H1 (cell line): ENCODE measurements at regions not wholly inside any gene's neighbourhood (a gene's known extent, or its start where the extent isn't known, plus 50 kb on each side); places are given as distances from the start of the nearest gene placed in this dataset.

ENCODE experiments used
- CTCF ChIA-PET: fragments of 300-600 bp; sonication (Branson Sonifier 250); formaldehyde crosslinking; loops from one replicate; lab custom pipeline; 2021; ENCODE audit not compliant: partially characterized antibody; lab: Charles Lee
- POLR2A ChIA-PET: fragments of 300-600 bp; sonication (Branson Sonifier 250); formaldehyde crosslinking; loops from one replicate; lab custom pipeline; 2021; ENCODE audit warnings: inconsistent platforms; ENCODE audit not compliant: partially characterized antibody; lab: Charles Lee
- DNase-seq, 2 experiments: peaks; one replicate each; pipeline versions ENCODE4 v3.0.0 to v3.0.0-alpha.2; 2010 to 2022; ENCODE audit warnings: low spot score in 2 of 2, low read depth in 1 of 2, mixed read lengths in 1 of 2
- FAIRE-seq: peaks from 2 replicates; lab custom pipeline; 2011; peaks lifted over from hg19 to GRCh38; lab: Jason Lieb, UNC
- H2AFZ ChIP-seq: 2 replicates; pipeline ENCODE4 v1.8.1; 2012; ENCODE audit warnings: low read length, inconsistent platforms
- H2AK5ac ChIP-seq: 2 replicates; pipeline ENCODE4 v1.6.1; 2013; ENCODE audit warnings: low read depth, low read length
- H2BK120ac ChIP-seq: replicated peaks from 2 replicates; pipeline ENCODE3; 2013; ENCODE audit warnings: low read depth, low read length, inconsistent platforms
- H2BK12ac ChIP-seq: 2 replicates; pipeline ENCODE4 v1.6.1; 2013; ENCODE audit warnings: low read depth, low read length
- H2BK15ac ChIP-seq: 2 replicates; pipeline ENCODE4 v1.6.1; 2013; ENCODE audit warnings: low read length
- H2BK20ac ChIP-seq: 2 replicates; pipeline ENCODE4 v1.6.1; 2013; ENCODE audit warnings: low read length
- H2BK5ac ChIP-seq: 2 replicates; pipeline ENCODE4 v1.6.1; 2013; ENCODE audit warnings: low read depth, low read length
- H3K14ac ChIP-seq: 2 replicates; pipeline ENCODE4 v1.6.1; 2013; ENCODE audit warnings: inconsistent platforms; ENCODE audit not compliant: insufficient read length
- H3K18ac ChIP-seq: 2 replicates; pipeline ENCODE4 v1.6.1; 2013; ENCODE audit warnings: low read length; ENCODE audit errors: extremely low read depth
- H3K23ac ChIP-seq: 2 replicates; pipeline ENCODE4 v1.6.1; 2013; ENCODE audit warnings: inconsistent platforms; ENCODE audit not compliant: insufficient read length
- H3K23me2 ChIP-seq: 2 replicates; pipeline ENCODE4 v1.6.1; 2013; ENCODE audit warnings: low read depth, low read length
- H3K27ac ChIP-seq: 2 replicates; pipeline ENCODE4 v1.6.1; 2011; ENCODE audit warnings: low read depth, low read length, inconsistent platforms
- H3K27me3 ChIP-seq, 4 experiments: replicated peaks in 1 of 4; 1 replicate in 1 of 4; 2 replicates in 3 of 4; pipeline versions ENCODE4 v1.6.1 to v1.8.1; 2011 to 2013; ENCODE audit warnings: low read length in 3 of 4, mild to moderate bottlenecking in 3 of 4, inconsistent platforms in 2 of 4, mixed read lengths in 2 of 4, moderate library complexity in 1 of 4; ENCODE audit not compliant: control insufficient read depth in 3 of 4, insufficient read depth in 3 of 4; ENCODE audit errors: extremely low read depth in 1 of 4
- H3K36me3 ChIP-seq, 4 experiments: 2 replicates each; pipeline versions ENCODE4 v1.6.1 to v1.8.1; 2011 to 2013; ENCODE audit warnings: mild to moderate bottlenecking in 4 of 4, low read length in 3 of 4, moderate library complexity in 2 of 4, control low read depth in 1 of 4, inconsistent platforms in 1 of 4; ENCODE audit not compliant: insufficient read depth in 4 of 4, control insufficient read depth in 2 of 4
- H3K4ac ChIP-seq: replicated peaks from 2 replicates; pipeline ENCODE3; 2013; ENCODE audit warnings: low read length, low read depth, mixed read lengths, inconsistent platforms; ENCODE audit not compliant: insufficient read length
- H3K4me1 ChIP-seq, 4 experiments: replicated peaks in 1 of 4; 1 replicate in 1 of 4; 2 replicates in 3 of 4; pipeline versions ENCODE4 v1.6.1 to v1.8.1; 2011 to 2013; ENCODE audit warnings: low read length in 3 of 4, inconsistent platforms in 2 of 4, mixed read lengths in 1 of 4; ENCODE audit not compliant: insufficient read depth in 4 of 4, control insufficient read depth in 3 of 4
- H3K4me2 ChIP-seq, 2 experiments: 2 replicates each; pipeline versions ENCODE4 v1.6.1 to v1.8.1; 2011 to 2013; ENCODE audit warnings: low read depth in 2 of 2, low read length in 2 of 2, control low read depth in 1 of 2, inconsistent platforms in 1 of 2, mild to moderate bottlenecking in 1 of 2; ENCODE audit not compliant: insufficient read depth in 1 of 2
- H3K4me3 ChIP-seq, 4 experiments: fragments of 200-600, 300-600 bp in 1 of 4; sonication (generic), shearing (Covaris generic), sonication (Bioruptor Twin) in 1 of 4; 2 replicates each; pipeline versions ENCODE4 v1.5.1 to v1.8.1; 2011 to 2016; ENCODE audit warnings: low read length in 4 of 4, low read depth in 3 of 4, control low read depth in 2 of 4, inconsistent platforms in 2 of 4, mild to moderate bottlenecking in 2 of 4, mixed read lengths in 1 of 4, moderate library complexity in 1 of 4; ENCODE audit not compliant: insufficient read depth in 2 of 4; ENCODE audit errors: extremely low read depth in 1 of 4
- H3K56ac ChIP-seq: replicated peaks from 2 replicates; pipeline ENCODE3; 2013; ENCODE audit warnings: low read depth, mild to moderate bottlenecking, mixed read lengths, low read length, inconsistent platforms; ENCODE audit not compliant: insufficient read length
- H3K79me1 ChIP-seq: 2 replicates; pipeline ENCODE4 v1.6.1; 2013; ENCODE audit warnings: low read depth, low read length, control low read depth
- H3K79me2 ChIP-seq, 2 experiments: 2 replicates each; pipeline versions ENCODE4 v1.6.1 to v1.8.1; 2012 to 2013; ENCODE audit warnings: low read length in 2 of 2, mild to moderate bottlenecking in 2 of 2, inconsistent platforms in 1 of 2; ENCODE audit not compliant: insufficient read depth in 2 of 2, control insufficient read depth in 1 of 2
- H3K9ac ChIP-seq, 4 experiments: replicated peaks in 1 of 4; 1 replicate in 1 of 4; 2 replicates in 3 of 4; pipeline versions ENCODE4 v1.6.1 to v1.8.1; 2011 to 2013; ENCODE audit warnings: low read depth in 3 of 4, low read length in 3 of 4, control low read depth in 2 of 4, mild to moderate bottlenecking in 2 of 4, moderate library complexity in 2 of 4, inconsistent platforms in 1 of 4; ENCODE audit errors: extremely low read depth in 1 of 4
- H3K9me3 ChIP-seq, 2 experiments: 2 replicates each; pipeline versions ENCODE4 v1.6.1 to v1.8.1; 2012 to 2013; ENCODE audit warnings: mild to moderate bottlenecking in 2 of 2, moderate library complexity in 2 of 2, control low read depth in 1 of 2, inconsistent platforms in 1 of 2, low read depth in 1 of 2, low read length in 1 of 2, mixed read lengths in 1 of 2; ENCODE audit not compliant: insufficient read depth in 2 of 2
- H4K20me1 ChIP-seq, 2 experiments: replicated peaks in 1 of 2; 2 replicates each; pipeline versions ENCODE3 to v1.8.1; 2011 to 2013; ENCODE audit warnings: inconsistent platforms in 2 of 2, low read length in 2 of 2, mild to moderate bottlenecking in 1 of 2; ENCODE audit not compliant: insufficient read depth in 2 of 2, control insufficient read depth in 1 of 2
- H4K5ac ChIP-seq: 2 replicates; pipeline ENCODE4 v1.6.1; 2013; ENCODE audit warnings: low read length, low read depth, mixed read lengths, inconsistent platforms; ENCODE audit not compliant: insufficient read length
- H4K8ac ChIP-seq: 2 replicates; pipeline ENCODE4 v1.8.0; 2013; ENCODE audit warnings: mild to moderate bottlenecking, moderate library complexity, low read length, inconsistent platforms; ENCODE audit not compliant: insufficient read depth; ENCODE audit errors: extremely low read depth
- H4K91ac ChIP-seq: replicated peaks from 2 replicates; pipeline ENCODE3; 2013; ENCODE audit warnings: low read length, mixed read lengths, inconsistent platforms; ENCODE audit not compliant: insufficient read length
- SRF ChIP-seq: IDR thresholded peaks from 2 replicates; pipeline ENCODE4 v1.6.1; 2011; ENCODE audit warnings: mild to moderate bottlenecking, low read depth, low read length, moderate library complexity
- USF2 ChIP-seq: IDR thresholded peaks from 2 replicates; pipeline ENCODE4 v1.6.1; 2011; ENCODE audit warnings: low read length, improper control_type of control experiment
- WGBS, 2 experiments: shearing (Covaris generic) in 1 of 2; methylation state at CpG; one replicate each; pipeline versions ENCODE4 v1.1.6 to v1.1.7; 2013 to 2015; ENCODE audit warnings: low lambda C conversion rate in 2 of 2, mixed read lengths in 2 of 2, inconsistent platforms in 1 of 2, low coverage in 1 of 2, missing lambda C conversion rate in 1 of 2; ENCODE audit not compliant: insufficient replicate concordance in 2 of 2, insufficient coverage in 1 of 2, insufficient read length in 1 of 2; ENCODE audit errors: extremely low coverage in 1 of 2, missing lambda C conversion rate in 1 of 2; 5-methylcytosine and 5-hydroxymethylcytosine counted together

- Histone ChIP-seq H2AK5ac (no peak overlapping the region), H3K27ac (no peak overlapping the region), H2BK12ac (no peak overlapping the region), H3K79me2 (no peaks in the 10 kb centered on the region), H2BK20ac (no peak overlapping the region), H4K5ac (no peak overlapping the region), H2BK5ac (no peak overlapping the region), H3K4me3 (no peak overlapping the region), H4K91ac (no peak overlapping the region), H3K14ac (no peak overlapping the region), H3K18ac (no peak overlapping the region), H2AFZ (no peak overlapping the region), H3K23me2 (no peaks in the 10 kb centered on the region), H3K23ac (no peak overlapping the region), H2BK120ac (no peak overlapping the region), H4K20me1 (no peaks in the 10 kb centered on the region), H3K9me3 (no peaks in the 10 kb centered on the region), H3K4me1 (no peaks in the 10 kb centered on the region), H3K56ac (no peak overlapping the region), H2BK15ac (no peak overlapping the region), H3K79me1 (no peaks in the 10 kb centered on the region), H3K9ac (no peak overlapping the region), H3K27me3 (no peaks in the 10 kb centered on the region), H3K4me2 (no peak overlapping the region), H3K4ac (no peak overlapping the region), H3K36me3 (no peaks in the 10 kb centered on the region), H4K8ac (no peak overlapping the region)
- FAIRE-seq (no peak), DNase-seq (no peak)
- no peak for TF ChIP-seq SRF
- TF ChIP-seq USF2 = no peak
- POLR2A ChIA-PET = interaction anchor here (1.6 kb wide), 1 partner anchor 20 kb away, joined by 3 read pairs; no protein-coding TSS in a partner anchor
- WGBS, 2 experiments = 85% methylated on average over 3 of the region's 3 CpGs; no CpG with 5 or more reads in 1 of the 2 experiments
- CTCF ChIA-PET = interaction anchor here (1.2 to 2.0 kb wide), 3 partner anchors 32 to 50 kb away, joined by 3 to 10 read pairs (median 3); no protein-coding TSS in a partner anchor
Measured at GRCh38 chr15:26210980-26211379, 347.9 kb upstream of the ATP10A start.
